GM12878 (cell line): ENCODE measurements at regions not wholly inside any gene's neighbourhood (a gene's known extent, or its start where the extent isn't known, plus 50 kb on each side); places are given as distances from the start of the nearest gene placed in this dataset.

Experiments
- ATAC-seq: fragments of 200-7000 bp; cut with Tn5 transposase; 3 replicates; pipeline ENCODE4 v1.9.1; 2020; ENCODE audit warnings: mild to moderate bottlenecking, moderate library complexity
- BruUV-seq: library from RNA; stranded (reverse); fragments of 400-500 nt; replicated peaks from 2 replicates; lab custom pipeline; 2021; lab: Mats Ljungman, UMichigan
- CTCF ChIA-PET: fragments of 300-600 bp; sonication (Branson Sonifier 250); formaldehyde crosslinking; extraction: SDS; loops from one replicate; lab custom pipeline; 2021; ENCODE audit warnings: inconsistent platforms; lab: Yijun Ruan, JAX
- POLR2A ChIA-PET: fragments of 350-600 bp; formaldehyde crosslinking; extraction: SDS; loops from one replicate; lab custom pipeline; 2021; ENCODE audit warnings: inconsistent platforms; lab: Charles Lee
- RAD21 ChIA-PET: fragments of 300-600 bp; sonication (Branson Sonifier 250); formaldehyde crosslinking; loops from one replicate; lab custom pipeline; 2023; ENCODE audit warnings: antibody characterized with exemption; ENCODE audit not compliant: unreplicated experiment; lab: Charles Lee
- SMC1A ChIA-PET: fragments of 300-600 bp; sonication (Branson Sonifier 250); formaldehyde crosslinking; loops from one replicate; lab custom pipeline; 2023; ENCODE audit not compliant: unreplicated experiment, uncharacterized antibody; lab: Charles Lee
- DNase-seq: peaks from one replicate; pipeline ENCODE4 v3.0.0-alpha.2; 2011; ENCODE audit warnings: low read depth, low spot score
- FAIRE-seq: peaks from 3 replicates; lab custom pipeline; 2011; peaks lifted over from hg19 to GRCh38; lab: Jason Lieb, UNC
- H2AFZ ChIP-seq: 2 replicates; pipeline ENCODE4 v1.6.0; 2011; ENCODE audit warnings: low read depth, low read length, control low read depth; ENCODE audit not compliant: control insufficient read depth
- H3K27ac ChIP-seq: 2 replicates; pipeline ENCODE4 v1.5.1; 2011; ENCODE audit warnings: control low read depth; ENCODE audit not compliant: control insufficient read depth, insufficient read depth
- H3K27me3 ChIP-seq, 2 experiments: replicated peaks in 1 of 2; 2 replicates each; pipeline versions ENCODE4 v1.6.0 to v1.6.1; 2011; ENCODE audit warnings: low read length in 1 of 2; ENCODE audit not compliant: control insufficient read depth in 2 of 2, insufficient read depth in 2 of 2
- H3K36me3 ChIP-seq, 2 experiments: 2 replicates each; pipeline ENCODE4 v1.5.1; 2011; ENCODE audit warnings: low read length in 1 of 2; ENCODE audit not compliant: control insufficient read depth in 2 of 2, insufficient read depth in 2 of 2
- H3K4me1 ChIP-seq: 2 replicates; pipeline ENCODE4 v1.6.1; 2011; ENCODE audit warnings: mild to moderate bottlenecking, low read length, moderate library complexity, mixed read lengths; ENCODE audit not compliant: control insufficient read depth, insufficient read depth
- H3K4me2 ChIP-seq: 2 replicates; pipeline ENCODE4 v1.6.0; 2011; ENCODE audit warnings: control low read depth; ENCODE audit not compliant: control insufficient read depth, insufficient read depth
- H3K4me3 ChIP-seq: fragments of 200-600 bp; sonication (generic); 2 replicates; pipeline ENCODE4 v1.5.1; 2016
- H3K79me2 ChIP-seq: 2 replicates; pipeline ENCODE4 v1.6.0; 2011; ENCODE audit warnings: low read length; ENCODE audit not compliant: control insufficient read depth, insufficient read depth
- H3K9ac ChIP-seq: 2 replicates; pipeline ENCODE4 v1.8.0; 2011; ENCODE audit warnings: low read length, control low read depth, mixed read lengths; ENCODE audit not compliant: control insufficient read depth, insufficient read depth
- H3K9me3 ChIP-seq: replicated peaks from 3 replicates; pipeline ENCODE4 v1.5.1; 2011; ENCODE audit warnings: mild to moderate bottlenecking, low read length; ENCODE audit not compliant: control insufficient read depth, insufficient read depth
- H4K20me1 ChIP-seq: 2 replicates; pipeline ENCODE4 v1.6.0; 2011; ENCODE audit not compliant: control insufficient read depth, insufficient read depth
- ASH2L ChIP-seq: fragments of 300-600, 200-600 bp; sonication (generic); IDR thresholded peaks from 2 replicates; pipeline ENCODE4 v1.6.1; 2017; ENCODE audit warnings: low read depth, mild to moderate bottlenecking, borderline replicate concordance
- DPF2 ChIP-seq: fragments of 450-650 bp; IDR thresholded peaks from 2 replicates; pipeline ENCODE4 v1.6.1; 2017; ENCODE audit warnings: mild to moderate bottlenecking
- E2F4 ChIP-seq: IDR thresholded peaks from 2 replicates; pipeline ENCODE4 v1.6.1; 2012; ENCODE audit warnings: low read depth, low read length, improper control_type of control experiment
- ESRRA ChIP-seq: IDR thresholded peaks from 2 replicates; pipeline ENCODE4 v1.6.1; 2012; ENCODE audit warnings: mild to moderate bottlenecking, low read length, improper control_type of control experiment
- IKZF1 ChIP-seq: fragments of 450-650 bp; conservative IDR thresholded peaks from 2 replicates; pipeline ENCODE4 v1.6.1; 2017; ENCODE audit warnings: antibody characterized with exemption, mild to moderate bottlenecking
- PBX3 ChIP-seq: IDR thresholded peaks from 2 replicates; pipeline ENCODE4 v1.6.1; 2011; ENCODE audit warnings: mild to moderate bottlenecking, low read depth, low read length, moderate library complexity; ENCODE audit not compliant: insufficient replicate concordance
- SUZ12 ChIP-seq: fragments of 200-600 bp; sonication (generic); IDR thresholded peaks from one replicate; pipeline ENCODE4 v1.6.1; 2018; ENCODE audit warnings: antibody characterized with exemption, mild to moderate bottlenecking; ENCODE audit not compliant: unreplicated experiment
- WGBS: methylation state at CpG from one replicate; pipeline ENCODE4 v1.1.6; 2016; ENCODE audit warnings: low lambda C conversion rate; ENCODE audit not compliant: insufficient replicate concordance, insufficient coverage; ENCODE audit errors: missing lambda C conversion rate; 5-methylcytosine and 5-hydroxymethylcytosine counted together
- in situ Hi-C: fragments of 300-500 bp; cut with MboI; formaldehyde crosslinking; loops from 9 replicates; pipeline ENCODE4 v1.14.3; 2018; ENCODE audit warnings: mixed read lengths
- intact Hi-C: fragments of 100-400 bp; cut with micrococcal nuclease; formaldehyde crosslinking; loops from one replicate; pipeline ENCODE4 v1.14.2; 2022; ENCODE audit not compliant: unreplicated experiment

GRCh38 chr21:16280686-16281091, 550.9 kb downstream of the USP25 start:
- Histone ChIP-seq H3K36me3 (no peaks in the 10 kb centered on the region), H4K20me1 (no peaks in the 10 kb centered on the region), H3K4me1 (no peaks in the 10 kb centered on the region), H3K27ac (no peak overlapping the region), H2AFZ (no peak overlapping the region), H3K4me2 (no peak overlapping the region), H3K9ac (no peak overlapping the region), H3K4me3 (no peak overlapping the region), H3K79me2 (no peaks in the 10 kb centered on the region), H3K27me3 (no peaks in the 10 kb centered on the region), H3K9me3 (no peaks in the 10 kb centered on the region)
- WGBS = 3% methylated on average over 2 of the region's 2 CpGs
- CTCF ChIA-PET = no interaction called here
- ATAC-seq (no peak), FAIRE-seq (no peak), DNase-seq (no peak)
- TF ChIP-seq DPF2 (no peak), ASH2L (no peak), E2F4 (no peak), IKZF1 (no peak), ESRRA (no peak), SUZ12 (no peak), PBX3 (no peak)
- POLR2A ChIA-PET = no interaction called here
- SMC1A ChIA-PET = no interaction called here
- intact Hi-C loops = no loop called here
- in situ Hi-C loops = no loop called here
- RAD21 ChIA-PET = no interaction called here
- BruUV-seq = no TSS peak
